H9 (cell line): ENCODE measurements at regions not wholly inside any gene's neighbourhood (a gene's known extent, or its start where the extent isn't known, plus 50 kb on each side); places are given as distances from the start of the nearest gene placed in this dataset.

Experiments used
- DNase-seq: peaks from one replicate; pipeline ENCODE4 v3.0.0-alpha.2; 2017
- H2AFZ ChIP-seq: one replicate; pipeline ENCODE4 v1.6.1; 2013; ENCODE audit warnings: mild to moderate bottlenecking, low read length, control low read depth, moderate library complexity
- H2AK5ac ChIP-seq: 2 replicates; pipeline ENCODE4 v1.6.1; 2013; ENCODE audit warnings: low read length, control low read depth, mixed read lengths; ENCODE audit not compliant: insufficient read length
- H2BK120ac ChIP-seq: one replicate; pipeline ENCODE4 v1.6.1; 2013; ENCODE audit warnings: low read depth, mild to moderate bottlenecking, low read length, control low read depth, inconsistent platforms; ENCODE audit not compliant: poor library complexity, severe bottlenecking
- H2BK12ac ChIP-seq: 2 replicates; pipeline ENCODE4 v1.6.1; 2013; ENCODE audit warnings: low read length, control low read depth, mixed read lengths, low read depth; ENCODE audit not compliant: insufficient read length
- H2BK15ac ChIP-seq: 2 replicates; pipeline ENCODE4 v1.6.1; 2013; ENCODE audit warnings: low read depth, low read length, control low read depth
- H2BK20ac ChIP-seq: one replicate; pipeline ENCODE4 v1.6.1; 2013; ENCODE audit warnings: low read depth, mild to moderate bottlenecking, low read length, control low read depth, inconsistent platforms; ENCODE audit not compliant: poor library complexity, severe bottlenecking
- H2BK5ac ChIP-seq: 2 replicates; pipeline ENCODE4 v1.6.1; 2013; ENCODE audit warnings: low read length, control low read depth, mixed read lengths; ENCODE audit not compliant: insufficient read length
- H3K14ac ChIP-seq: 2 replicates; pipeline ENCODE4 v1.6.1; 2013; ENCODE audit warnings: low read length, control low read depth; ENCODE audit not compliant: insufficient read depth
- H3K18ac ChIP-seq: 2 replicates; pipeline ENCODE4 v1.6.1; 2013; ENCODE audit warnings: low read depth, mild to moderate bottlenecking, mixed read lengths, low read length, control low read depth; ENCODE audit not compliant: insufficient read length
- H3K23ac ChIP-seq: 2 replicates; pipeline ENCODE4 v1.6.1; 2013; ENCODE audit warnings: low read length, control low read depth, mixed read lengths, low read depth; ENCODE audit not compliant: insufficient read length
- H3K23me2 ChIP-seq: 2 replicates; pipeline ENCODE4 v1.6.1; 2013; ENCODE audit warnings: low read depth, mild to moderate bottlenecking, mixed read lengths, low read length, control low read depth; ENCODE audit not compliant: insufficient read length, poor library complexity, severe bottlenecking
- H3K27ac ChIP-seq: 2 replicates; pipeline ENCODE4 v1.5.1; 2013; ENCODE audit warnings: low read length, control low read depth, mixed read lengths, low read depth; ENCODE audit not compliant: insufficient read length
- H3K27me3 ChIP-seq: 2 replicates; pipeline ENCODE4 v1.6.1; 2013; ENCODE audit warnings: low read length, control low read depth, inconsistent platforms; ENCODE audit not compliant: insufficient read depth
- H3K4ac ChIP-seq: 2 replicates; pipeline ENCODE4 v1.6.1; 2013; ENCODE audit warnings: low read depth, mild to moderate bottlenecking, control low read depth, inconsistent platforms, low read length, moderate library complexity
- H3K4me1 ChIP-seq: 2 replicates; pipeline ENCODE4 v1.6.1; 2013; ENCODE audit warnings: low read length, control low read depth, inconsistent platforms; ENCODE audit not compliant: insufficient read depth
- H3K4me2 ChIP-seq: 2 replicates; pipeline ENCODE4 v1.6.1; 2013; ENCODE audit warnings: low read length, control low read depth, mixed read lengths; ENCODE audit not compliant: insufficient read length, insufficient read depth
- H3K56ac ChIP-seq: 2 replicates; pipeline ENCODE4 v1.6.1; 2013; ENCODE audit warnings: low read depth, mild to moderate bottlenecking, mixed read lengths, low read length, control low read depth; ENCODE audit not compliant: insufficient read length
- H3K79me1 ChIP-seq: 2 replicates; pipeline ENCODE4 v1.6.1; 2013; ENCODE audit warnings: low read depth, mild to moderate bottlenecking, moderate library complexity, low read length, control low read depth, inconsistent platforms; ENCODE audit not compliant: insufficient read depth, poor library complexity, severe bottlenecking
- H3K79me2 ChIP-seq: 2 replicates; pipeline ENCODE4 v1.6.1; 2013; ENCODE audit warnings: low read length, control low read depth, inconsistent platforms; ENCODE audit not compliant: insufficient read depth
- H3K9ac ChIP-seq: 2 replicates; pipeline ENCODE4 v1.6.1; 2013; ENCODE audit warnings: low read length, control low read depth, mixed read lengths; ENCODE audit not compliant: insufficient read length; ENCODE audit errors: extremely low read depth
- H3K9me3 ChIP-seq: one replicate; pipeline ENCODE4 v1.6.1; 2013; ENCODE audit warnings: low read depth, low read length, inconsistent platforms; ENCODE audit not compliant: control insufficient read depth
- H3T11ph ChIP-seq: one replicate; pipeline ENCODE4 v1.6.1; 2013; ENCODE audit warnings: mild to moderate bottlenecking, low read length, control low read depth, inconsistent platforms
- H4K20me1 ChIP-seq: one replicate; pipeline ENCODE4 v1.6.1; 2013; ENCODE audit not compliant: control insufficient read depth, insufficient read length, insufficient read depth
- H4K5ac ChIP-seq: 2 replicates; pipeline ENCODE4 v1.6.1; 2013; ENCODE audit warnings: low read depth, mild to moderate bottlenecking, mixed read lengths, low read length, control low read depth; ENCODE audit not compliant: insufficient read length
- H4K8ac ChIP-seq: replicated peaks from 2 replicates; pipeline ENCODE4 v1.6.1; 2013; ENCODE audit warnings: low read length, control low read depth, mixed read lengths, low read depth; ENCODE audit not compliant: insufficient read length
- H4K91ac ChIP-seq: 2 replicates; pipeline ENCODE4 v1.6.1; 2013; ENCODE audit warnings: low read depth, mild to moderate bottlenecking, moderate library complexity, mixed read lengths, low read length, control low read depth; ENCODE audit not compliant: insufficient read length
- H3K27ac Mint-ChIP-seq, 3 experiments: 2 replicates in 2 of 3; 3 replicates in 1 of 3; pipeline ENCODE4 v1.8.0; 2020 to 2021; ENCODE audit warnings: mixed read lengths in 3 of 3, mild to moderate bottlenecking in 1 of 3, moderate library complexity in 1 of 3
- H3K27me3 Mint-ChIP-seq: 2 replicates; pipeline ENCODE4 v1.8.0; 2021; ENCODE audit warnings: low read depth, mild to moderate bottlenecking, moderate library complexity, mixed read lengths
- H3K36me3 Mint-ChIP-seq, 3 experiments: 2 replicates in 2 of 3; 3 replicates in 1 of 3; pipeline ENCODE4 v1.8.0; 2020 to 2021; ENCODE audit warnings: low read depth in 3 of 3, mixed read lengths in 3 of 3; ENCODE audit not compliant: insufficient read depth in 1 of 3
- H3K4me1 Mint-ChIP-seq, 2 experiments: 2 replicates each; pipeline ENCODE4 v1.8.0; 2020; ENCODE audit warnings: mixed read lengths in 2 of 2
- H3K4me3 Mint-ChIP-seq, 2 experiments: 2 replicates in 1 of 2; 3 replicates in 1 of 2; pipeline ENCODE4 v1.8.0; 2020 to 2021; ENCODE audit warnings: mild to moderate bottlenecking in 2 of 2, mixed read lengths in 2 of 2, moderate library complexity in 1 of 2
- H3K9me3 Mint-ChIP-seq, 2 experiments: 2 replicates in 1 of 2; 3 replicates in 1 of 2; pipeline ENCODE4 v1.8.0; 2020; ENCODE audit warnings: mild to moderate bottlenecking in 2 of 2, mixed read lengths in 2 of 2, moderate library complexity in 1 of 2
- CTCF ChIP-seq: fragments of 200-600 bp; sonication (generic); conservative IDR thresholded peaks from 3 replicates; pipeline ENCODE4 v1.8.0; 2021; ENCODE audit warnings: antibody characterized with exemption, mild to moderate bottlenecking
- WGBS: extraction: QIAGEN DNeasy Blood & Tissue Kit; methylation state at CpG from one replicate; pipeline ENCODE4 v1.1.7; 2013; ENCODE audit warnings: missing lambda C conversion rate, low lambda C conversion rate, mixed read lengths; ENCODE audit not compliant: insufficient read length; ENCODE audit errors: extremely low coverage; 5-methylcytosine and 5-hydroxymethylcytosine counted together

GRCh38 chr3:117314441-117315150 is 605.0 kb downstream of the TUSC7 start:
- Histone ChIP-seq H2AK5ac (no peak overlapping the region), H3K27me3 (no peaks in the 10 kb centered on the region), H2BK20ac (no peak overlapping the region), H4K20me1 (no peaks in the 10 kb centered on the region), H3K79me2 (no peaks in the 10 kb centered on the region), H4K8ac (no peak overlapping the region), H3K23me2 (no peaks in the 10 kb centered on the region), H3K4me1 (no peaks in the 10 kb centered on the region), H3K4me2 (no peak overlapping the region), H4K91ac (no peak overlapping the region), H2BK15ac (no peak overlapping the region), H2AFZ (no peak overlapping the region), H4K5ac (no peak overlapping the region), H3K23ac (no peak overlapping the region), H3K56ac (no peak overlapping the region), H3K9ac (no peak overlapping the region), H2BK5ac (no peak overlapping the region), H3K27ac (no peak overlapping the region), H3K18ac (no peak overlapping the region), H2BK12ac (no peak overlapping the region), H3K4ac (no peak overlapping the region), H2BK120ac (no peak overlapping the region), H3K14ac (no peak overlapping the region), H3K9me3 (no peaks in the 10 kb centered on the region), H3K79me1 (no peaks in the 10 kb centered on the region), H3T11ph (no peak overlapping the region)
- DNase-seq = no peak
- Mint-ChIP-seq H3K36me3 (no peaks in the 10 kb centered on the region), H3K27ac (no peak overlapping the region), H3K27me3 (no peaks in the 10 kb centered on the region), H3K4me3 (no peak overlapping the region), H3K9me3 (no peaks in the 10 kb centered on the region; a peak in 1 of 5 replicates), H3K4me1 (peaks cover 6 to 8% of the 10 kb centered on the region in 2 experiments)
- TF ChIP-seq CTCF = no peak
- no CpG with 5 or more reads among the region's 2 CpGs for whole genome bisulfite sequencing
